ENCODE measurements at regions not wholly inside any gene's neighbourhood (a gene's known extent, or its start where the extent isn't known, plus 50 kb on each side); places are given as distances from the start of the nearest gene placed in this dataset.

DNA sequence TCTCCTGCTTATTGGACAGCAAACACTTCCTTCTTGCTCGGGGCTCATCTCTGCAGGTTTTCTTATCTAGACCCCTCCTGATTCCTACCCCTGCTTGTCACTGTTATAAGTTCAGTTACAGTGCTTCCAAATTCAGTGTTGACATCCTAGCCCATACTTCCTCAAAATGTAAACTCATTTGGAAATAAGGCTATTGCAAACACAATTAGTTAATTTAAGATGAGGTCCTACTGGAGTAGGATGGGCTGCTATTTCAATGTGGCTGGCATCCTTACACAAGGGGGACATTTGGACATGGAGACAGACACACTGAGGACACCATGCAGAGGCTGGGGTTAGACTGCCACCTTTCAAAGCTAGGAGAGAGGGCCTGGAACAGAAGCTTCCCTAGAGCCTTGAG, 85.2 kb upstream of the NPVF start:
- TF ChIP-seq, protein P1, sequence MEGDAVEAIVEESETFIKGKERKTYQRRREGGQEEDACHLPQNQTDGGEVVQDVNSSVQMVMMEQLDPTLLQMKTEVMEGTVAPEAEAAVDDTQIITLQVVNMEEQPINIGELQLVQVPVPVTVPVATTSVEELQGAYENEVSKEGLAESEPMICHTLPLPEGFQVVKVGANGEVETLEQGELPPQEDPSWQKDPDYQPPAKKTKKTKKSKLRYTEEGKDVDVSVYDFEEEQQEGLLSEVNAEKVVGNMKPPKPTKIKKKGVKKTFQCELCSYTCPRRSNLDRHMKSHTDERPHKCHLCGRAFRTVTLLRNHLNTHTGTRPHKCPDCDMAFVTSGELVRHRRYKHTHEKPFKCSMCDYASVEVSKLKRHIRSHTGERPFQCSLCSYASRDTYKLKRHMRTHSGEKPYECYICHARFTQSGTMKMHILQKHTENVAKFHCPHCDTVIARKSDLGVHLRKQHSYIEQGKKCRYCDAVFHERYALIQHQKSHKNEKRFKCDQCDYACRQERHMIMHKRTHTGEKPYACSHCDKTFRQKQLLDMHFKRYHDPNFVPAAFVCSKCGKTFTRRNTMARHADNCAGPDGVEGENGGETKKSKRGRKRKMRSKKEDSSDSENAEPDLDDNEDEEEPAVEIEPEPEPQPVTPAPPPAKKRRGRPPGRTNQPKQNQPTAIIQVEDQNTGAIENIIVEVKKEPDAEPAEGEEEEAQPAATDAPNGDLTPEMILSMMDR (IDR thresholded peaks at IDR 0.05; ENCODE audit: control insufficient read depth, extremely low read depth, insufficient read depth), result no peak
- DNase-seq (ENCODE audit: low read depth), result no peak
- H3K4me3 ChIP-seq (ENCODE audit: low read depth, low read length), result no peak overlapping the region

DNA sequence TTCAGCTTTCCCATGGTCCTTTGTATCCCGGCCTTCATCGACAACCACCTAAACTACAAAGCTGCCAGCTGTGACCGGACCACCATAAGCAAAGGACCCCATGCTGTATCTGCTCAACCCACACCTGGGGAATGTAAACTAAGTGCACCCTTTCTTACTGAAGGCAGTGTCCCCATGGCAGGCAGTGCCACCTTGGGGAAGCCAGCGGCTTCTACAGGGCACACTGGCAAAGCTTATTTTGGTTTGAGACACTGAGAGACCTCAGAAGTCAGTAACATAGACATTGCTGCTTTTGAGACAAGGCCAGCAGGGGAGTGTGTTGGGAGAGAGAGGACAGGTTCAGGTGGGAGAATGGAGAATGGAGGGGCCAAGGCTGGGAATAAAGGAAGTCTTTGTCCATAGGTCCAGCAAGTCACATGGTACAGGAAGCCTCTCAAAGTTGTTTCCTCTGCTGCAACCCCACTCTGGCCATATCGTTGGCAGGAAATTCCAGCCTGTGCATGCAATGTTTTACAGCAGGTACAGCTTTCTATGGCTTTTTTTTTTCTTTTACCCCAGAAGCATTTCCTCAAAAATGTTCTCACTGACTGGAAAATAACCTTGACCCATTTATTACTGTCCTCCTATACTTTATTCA, 85.9 kb upstream of the NPVF start:
- no peak for DNase-seq (ENCODE audit: low read depth)
- no peak overlapping the region for H3K4me3 ChIP-seq (ENCODE audit: low read depth, low read length)
- TF ChIP-seq, protein P1 (IDR thresholded peaks at IDR 0.05; ENCODE audit: control insufficient read depth, extremely low read depth, insufficient read depth), result peak; percentile 35

DNA sequence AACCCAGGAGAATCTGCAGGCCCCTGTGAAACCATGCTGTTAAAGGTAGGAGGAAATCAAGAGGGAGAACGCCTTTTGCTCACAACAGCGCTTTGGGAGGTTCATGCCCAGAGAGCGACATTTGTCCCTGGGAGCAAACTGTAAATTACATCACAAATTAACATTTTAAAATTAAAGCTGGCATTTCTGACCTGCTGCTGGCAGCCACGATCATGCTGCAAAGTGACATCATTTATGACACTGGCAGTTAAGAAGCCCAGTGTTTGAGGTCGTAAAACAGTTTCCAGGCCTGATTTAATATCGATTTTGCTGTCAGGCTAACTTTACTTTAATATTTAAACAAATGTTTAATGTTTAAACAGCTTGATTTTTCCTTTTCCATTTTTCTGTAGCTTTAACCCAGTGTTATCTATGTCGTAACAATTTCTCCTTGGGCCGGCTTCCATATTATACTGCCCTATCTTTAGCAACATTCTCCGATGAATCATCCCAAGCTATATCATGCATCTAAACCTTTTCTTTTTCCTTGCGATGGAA, 86.5 kb upstream of the NPVF start:
- no peak overlapping the region for H3K4me3 ChIP-seq (ENCODE audit: low read depth, low read length)
- TF ChIP-seq, protein P1 (IDR thresholded peaks at IDR 0.05; ENCODE audit: control insufficient read depth, extremely low read depth, insufficient read depth), result no peak
- DNase-seq (ENCODE audit: low read depth), result no peak

DNA sequence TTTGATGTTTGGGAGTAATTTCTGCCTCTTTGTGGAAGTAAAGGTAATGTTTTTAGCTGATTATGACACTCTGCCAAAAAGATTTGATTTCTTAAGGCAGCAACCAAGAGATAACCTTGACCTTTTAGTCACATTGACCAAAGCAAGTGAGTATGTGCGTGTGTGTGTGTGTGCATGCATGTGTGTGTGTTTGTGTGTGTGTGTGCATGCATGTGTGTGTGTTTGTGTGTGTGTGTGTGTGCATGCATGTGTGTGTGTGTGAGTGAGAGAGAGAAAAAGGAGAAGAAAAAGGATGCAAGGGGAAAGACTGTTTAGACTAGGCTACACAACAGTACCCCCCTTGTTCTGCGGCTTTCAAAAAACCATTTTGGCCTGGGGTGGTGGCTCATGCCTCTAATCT, 88.1 kb upstream of the NPVF start:
- H3K4me3 ChIP-seq (ENCODE audit: low read depth, low read length), result no peak overlapping the region
- no peak for DNase-seq (ENCODE audit: low read depth)
- TF ChIP-seq, protein P1 (IDR thresholded peaks at IDR 0.05; ENCODE audit: control insufficient read depth, extremely low read depth, insufficient read depth), result no peak

DNA sequence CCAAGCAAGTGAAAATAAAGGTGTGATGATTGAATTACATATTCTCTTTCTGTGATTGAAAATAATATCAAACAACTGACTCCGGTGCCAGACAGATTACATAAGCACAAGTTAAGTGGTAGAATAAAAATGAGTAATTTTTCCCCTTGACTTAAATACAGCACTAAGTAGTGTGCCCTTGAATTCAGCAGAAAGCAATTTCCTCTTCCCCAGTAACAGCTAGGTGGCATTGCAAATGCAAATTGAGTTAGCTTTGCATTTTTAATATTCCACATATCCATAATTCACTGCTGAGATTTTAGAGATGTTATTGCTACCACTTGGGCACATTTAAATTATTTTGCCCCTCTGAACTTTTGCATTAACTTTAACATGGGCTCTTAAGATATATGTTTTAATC, 89.8 kb upstream of the NPVF start:
- DNase-seq (ENCODE audit: low read depth), result no peak
- TF ChIP-seq, protein P1 (IDR thresholded peaks at IDR 0.05; ENCODE audit: control insufficient read depth, extremely low read depth, insufficient read depth), result peak; percentile 23; the same call in 1 of the 2 replicates
- H3K4me3 ChIP-seq (ENCODE audit: low read depth, low read length), result no peak overlapping the region

DNA sequence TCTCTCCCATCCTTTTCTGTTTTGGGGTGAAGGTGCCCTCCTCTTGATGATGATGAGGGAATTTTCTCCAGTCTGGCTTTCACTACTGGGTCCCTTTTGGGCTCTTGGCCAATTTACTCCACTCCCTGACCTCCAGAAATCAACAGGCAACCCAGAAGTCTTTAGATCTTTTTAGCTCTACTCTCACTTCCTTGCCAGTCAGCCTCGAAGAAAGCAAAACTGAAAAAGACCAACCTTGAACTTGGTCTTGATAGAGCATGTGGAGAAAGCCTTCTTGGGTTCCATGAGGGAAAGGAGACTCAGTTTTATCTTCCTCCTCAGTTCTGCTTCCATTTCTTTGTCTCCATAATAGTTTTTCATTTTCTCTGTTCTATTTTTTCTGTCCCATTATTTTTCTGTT, 91.4 kb upstream of the NPVF start:
- TF ChIP-seq, protein P1 (IDR thresholded peaks at IDR 0.05; ENCODE audit: control insufficient read depth, extremely low read depth, insufficient read depth), result no peak
- no peak for DNase-seq (ENCODE audit: low read depth)
- H3K4me3 ChIP-seq (ENCODE audit: low read depth, low read length), result no peak overlapping the region

DNA sequence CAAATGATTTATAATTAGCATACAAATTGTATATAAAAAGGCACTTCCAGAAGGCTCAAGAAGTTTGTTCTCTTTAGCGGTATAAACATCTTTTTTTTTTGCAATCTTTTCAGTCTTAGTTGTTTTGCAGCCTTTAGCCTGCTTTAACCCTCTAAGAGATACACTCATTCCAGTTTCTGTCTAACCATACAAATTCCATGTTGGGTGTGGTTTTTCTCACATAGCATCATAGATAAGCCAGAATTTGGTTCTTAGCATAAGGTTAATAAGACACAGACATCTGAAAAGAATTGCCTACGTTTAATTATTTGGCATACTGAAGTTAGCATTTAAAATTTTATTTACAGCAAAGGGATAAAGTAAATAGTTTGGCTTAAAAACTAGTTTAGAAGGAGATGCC, 92.5 kb upstream of the NPVF start:
- DNase-seq (ENCODE audit: low read depth), result no peak
- no peak overlapping the region for H3K4me3 ChIP-seq (ENCODE audit: low read depth, low read length)
- TF ChIP-seq, protein P1 (IDR thresholded peaks at IDR 0.05; ENCODE audit: control insufficient read depth, extremely low read depth, insufficient read depth), result no peak

All from LNCaP clone FGC (cell line).